ENCODE measurements at regions not wholly inside any gene's neighbourhood (a gene's known extent, or its start where the extent isn't known, plus 50 kb on each side); places are given as distances from the start of the nearest gene placed in this dataset.
"Not testable (repeated sequence)": the region's sequence is repeated elsewhere in the genome, so short reads cannot be mapped to it uniquely, and the experiment has no call there.

- H3K4me1 Mint-ChIP-seq, result peaks cover 2% of the 10 kb centered on the region
- no peak overlapping the region for H3K27ac Mint-ChIP-seq
- no peak for DNase-seq
- no peaks in the 10 kb centered on the region for H3K36me3 Mint-ChIP-seq
- peaks cover 14% of the 10 kb centered on the region for H3K27me3 Mint-ChIP-seq
- H3K9me3 Mint-ChIP-seq, result no peaks in the 10 kb centered on the region
- H3K4me3 Mint-ChIP-seq, result no peak overlapping the region
Observed at GRCh38 chr5:142542078-142542477, 143.8 kb downstream of the FGF1 start.

- H3K27me3 Mint-ChIP-seq, result peaks cover 14% of the 10 kb centered on the region
- DNase-seq, result no peak
- no peak overlapping the region for H3K27ac Mint-ChIP-seq
- H3K4me1 Mint-ChIP-seq, result peaks cover 2% of the 10 kb centered on the region
- H3K4me3 Mint-ChIP-seq, result no peak overlapping the region
- no peaks in the 10 kb centered on the region for H3K36me3 Mint-ChIP-seq
- no peaks in the 10 kb centered on the region for H3K9me3 Mint-ChIP-seq
Observed at GRCh38 chr5:142540922-142541422, 144.9 kb downstream of the FGF1 start.

- peaks cover 2% of the 10 kb centered on the region for H3K4me1 Mint-ChIP-seq
- no peak overlapping the region for H3K4me3 Mint-ChIP-seq
- no peak overlapping the region for H3K27ac Mint-ChIP-seq
- H3K27me3 Mint-ChIP-seq, result peaks cover 14% of the 10 kb centered on the region
- peaks cover 2% of the 10 kb centered on the region for H3K9me3 Mint-ChIP-seq
- no peaks in the 10 kb centered on the region for H3K36me3 Mint-ChIP-seq
- DNase-seq, result no peak
Observed at GRCh38 chr5:142539154-142539740, 146.6 kb downstream of the FGF1 start.

GRCh38 chr5:142537938-142538337, 148.0 kb downstream of the FGF1 start:
- no peak overlapping the region for H3K4me3 Mint-ChIP-seq
- no peak for DNase-seq
- no peaks in the 10 kb centered on the region for H3K36me3 Mint-ChIP-seq
- peaks cover 2% of the 10 kb centered on the region for H3K9me3 Mint-ChIP-seq
- no peak overlapping the region for H3K27ac Mint-ChIP-seq
- H3K4me1 Mint-ChIP-seq, result peaks cover 2% of the 10 kb centered on the region
- peaks cover 14% of the 10 kb centered on the region for H3K27me3 Mint-ChIP-seq

GRCh38 chr5:142532781-142533176, 153.1 kb downstream of the FGF1 start:
- Mint-ChIP-seq H3K4me1 (no peaks in the 10 kb centered on the region), H3K9me3 (peaks cover 2% of the 10 kb centered on the region), H3K27me3 (no peaks in the 10 kb centered on the region), H3K27ac (no peak overlapping the region), H3K36me3 (no peaks in the 10 kb centered on the region), H3K4me3 (no peak overlapping the region)
- no peak for DNase-seq

- DNase-seq, result no peak
- H3K27ac Mint-ChIP-seq, result no peak overlapping the region
- no peaks in the 10 kb centered on the region for H3K36me3 Mint-ChIP-seq
- H3K27me3 Mint-ChIP-seq, result no peaks in the 10 kb centered on the region
- H3K9me3 Mint-ChIP-seq, result peaks cover 2% of the 10 kb centered on the region
- H3K4me1 Mint-ChIP-seq, result peaks cover 3% of the 10 kb centered on the region
- H3K4me3 Mint-ChIP-seq, result no peak overlapping the region
Observed at GRCh38 chr5:142531977-142532780, 153.7 kb downstream of the FGF1 start.

GRCh38 chr5:142530904-142531303, 155.0 kb downstream of the FGF1 start:
- Mint-ChIP-seq H3K4me3 (no peak overlapping the region), H3K27ac (no peak overlapping the region), H3K36me3 (no peaks in the 10 kb centered on the region), H3K9me3 (peaks cover 2% of the 10 kb centered on the region), H3K27me3 (no peaks in the 10 kb centered on the region), H3K4me1 (peaks cover 3% of the 10 kb centered on the region)
- DNase-seq, result no peak

- peaks cover 3% of the 10 kb centered on the region for H3K4me1 Mint-ChIP-seq
- no peaks in the 10 kb centered on the region for H3K27me3 Mint-ChIP-seq
- H3K36me3 Mint-ChIP-seq, result no peaks in the 10 kb centered on the region
- no peak overlapping the region for H3K27ac Mint-ChIP-seq
- DNase-seq, result no peak
- no peaks in the 10 kb centered on the region for H3K9me3 Mint-ChIP-seq
- H3K4me3 Mint-ChIP-seq, result no peak overlapping the region
Observed at GRCh38 chr5:142529626-142530278, 156.1 kb downstream of the FGF1 start.

GRCh38 chr5:142527664-142528295, 158.1 kb downstream of the FGF1 start:
- H3K36me3 Mint-ChIP-seq, result no peaks in the 10 kb centered on the region
- DNase-seq, result no peak
- no peaks in the 10 kb centered on the region for H3K27me3 Mint-ChIP-seq
- peaks cover 3% of the 10 kb centered on the region for H3K4me1 Mint-ChIP-seq
- H3K27ac Mint-ChIP-seq, result no peak overlapping the region
- H3K9me3 Mint-ChIP-seq, result no peaks in the 10 kb centered on the region
- H3K4me3 Mint-ChIP-seq, result no peak overlapping the region

- H3K27me3 Mint-ChIP-seq, result no peaks in the 10 kb centered on the region
- H3K27ac Mint-ChIP-seq, result no peak overlapping the region
- H3K9me3 Mint-ChIP-seq, result no peaks in the 10 kb centered on the region
- DNase-seq, result no peak
- H3K4me1 Mint-ChIP-seq, result peaks cover 3% of the 10 kb centered on the region
- H3K36me3 Mint-ChIP-seq, result no peaks in the 10 kb centered on the region
- H3K4me3 Mint-ChIP-seq, result no peak overlapping the region
Observed at GRCh38 chr5:142527234-142527633, 158.7 kb downstream of the FGF1 start.

GRCh38 chr5:142522983-142523382, 162.9 kb downstream of the FGF1 start:
- Mint-ChIP-seq H3K4me3 (no peak overlapping the region), H3K9me3 (no peaks in the 10 kb centered on the region), H3K4me1 (peaks cover 3% of the 10 kb centered on the region), H3K27me3 (no peaks in the 10 kb centered on the region), H3K27ac (no peak overlapping the region), H3K36me3 (no peaks in the 10 kb centered on the region)
- no peak for DNase-seq

GRCh38 chr5:142521706-142522105, 164.2 kb downstream of the FGF1 start:
- H3K4me3 Mint-ChIP-seq, result no peak overlapping the region
- H3K4me1 Mint-ChIP-seq, result no peaks in the 10 kb centered on the region
- peaks cover 2% of the 10 kb centered on the region for H3K9me3 Mint-ChIP-seq
- H3K27ac Mint-ChIP-seq, result no peak overlapping the region
- no peaks in the 10 kb centered on the region for H3K36me3 Mint-ChIP-seq
- no peaks in the 10 kb centered on the region for H3K27me3 Mint-ChIP-seq
- no peak for DNase-seq

GRCh38 chr5:142520885-142521284, 165.0 kb downstream of the FGF1 start:
- Mint-ChIP-seq H3K4me3 (no peak overlapping the region), H3K9me3 (peaks cover 7% of the 10 kb centered on the region), H3K27me3 (no peaks in the 10 kb centered on the region), H3K4me1 (no peaks in the 10 kb centered on the region), H3K27ac (no peak overlapping the region), H3K36me3 (no peaks in the 10 kb centered on the region)
- DNase-seq, result no peak

GRCh38 chr5:142519913-142520312, 166.0 kb downstream of the FGF1 start:
- not testable (repeated sequence) for H3K4me1 Mint-ChIP-seq, H3K36me3 Mint-ChIP-seq, H3K27ac Mint-ChIP-seq, H3K4me3 Mint-ChIP-seq, DNase-seq, H3K27me3 Mint-ChIP-seq, H3K9me3 Mint-ChIP-seq

- Mint-ChIP-seq H3K4me3 (no peak overlapping the region), H3K4me1 (no peaks in the 10 kb centered on the region), H3K9me3 (peaks cover 7% of the 10 kb centered on the region)
Observed at GRCh38 chr5:142517840-142518239, 168.1 kb downstream of the FGF1 start.

More at GRCh38 chr5:142517840-142518239, 168.1 kb downstream of the FGF1 start:
- DNase-seq, result no peak
- Mint-ChIP-seq H3K27me3 (no peaks in the 10 kb centered on the region), H3K27ac (no peak overlapping the region), H3K36me3 (no peaks in the 10 kb centered on the region)

All from activated naive CD8-positive, alpha-beta T cell treated with anti-CD3 and anti-CD28 coated beads for 36 hours (primary cell).